ENCODE measurements at regions not wholly inside any gene's neighbourhood (a gene's known extent, or its start where the extent isn't known, plus 50 kb on each side); places are given as distances from the start of the nearest gene placed in this dataset.

- TF ChIP-seq POLR2A (IDR thresholded peaks at IDR 0.05; ENCODE audit: low read depth) = no peak
- TF ChIP-seq, protein P1, sequence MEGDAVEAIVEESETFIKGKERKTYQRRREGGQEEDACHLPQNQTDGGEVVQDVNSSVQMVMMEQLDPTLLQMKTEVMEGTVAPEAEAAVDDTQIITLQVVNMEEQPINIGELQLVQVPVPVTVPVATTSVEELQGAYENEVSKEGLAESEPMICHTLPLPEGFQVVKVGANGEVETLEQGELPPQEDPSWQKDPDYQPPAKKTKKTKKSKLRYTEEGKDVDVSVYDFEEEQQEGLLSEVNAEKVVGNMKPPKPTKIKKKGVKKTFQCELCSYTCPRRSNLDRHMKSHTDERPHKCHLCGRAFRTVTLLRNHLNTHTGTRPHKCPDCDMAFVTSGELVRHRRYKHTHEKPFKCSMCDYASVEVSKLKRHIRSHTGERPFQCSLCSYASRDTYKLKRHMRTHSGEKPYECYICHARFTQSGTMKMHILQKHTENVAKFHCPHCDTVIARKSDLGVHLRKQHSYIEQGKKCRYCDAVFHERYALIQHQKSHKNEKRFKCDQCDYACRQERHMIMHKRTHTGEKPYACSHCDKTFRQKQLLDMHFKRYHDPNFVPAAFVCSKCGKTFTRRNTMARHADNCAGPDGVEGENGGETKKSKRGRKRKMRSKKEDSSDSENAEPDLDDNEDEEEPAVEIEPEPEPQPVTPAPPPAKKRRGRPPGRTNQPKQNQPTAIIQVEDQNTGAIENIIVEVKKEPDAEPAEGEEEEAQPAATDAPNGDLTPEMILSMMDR (IDR thresholded peaks at IDR 0.05) = no peak
Measured at GRCh38 chr20:11128220-11128718, 454.5 kb upstream of the JAG1 start.
